K562 (cell line): ENCODE measurements at regions not wholly inside any gene's neighbourhood (a gene's known extent, or its start where the extent isn't known, plus 50 kb on each side); places are given as distances from the start of the nearest gene placed in this dataset.
A peak's percentile ranks its signal among the peaks of the same experiment; 100 is the strongest.

Source experiments
- ATAC-seq: fragments of 200-7000 bp; cut with Tn5 transposase; 3 replicates; pipeline ENCODE4 v1.9.1; 2020; ENCODE audit warnings: moderate library complexity
- BruUV-seq: library from RNA; stranded (reverse); fragments of 400-500 nt; replicated peaks from 2 replicates; lab custom pipeline; 2021; lab: Mats Ljungman, UMichigan
- CTCF ChIA-PET: fragments of 300-600 bp; formaldehyde crosslinking; extraction: SDS; loops from one replicate; lab custom pipeline; 2021; ENCODE audit warnings: low intra/inter-chr PET ratio; lab: Yijun Ruan, JAX
- POLR2A ChIA-PET: fragments of 300-600, 350-650 bp; sonication (Branson Sonifier 250); formaldehyde crosslinking; extraction: SDS; loops from one replicate; lab custom pipeline; 2021; ENCODE audit warnings: antibody characterized with exemption, inconsistent platforms; lab: Yijun Ruan, JAX
- DNase-seq, 4 experiments: peaks; one replicate each; pipeline versions ENCODE4 v3.0.0 to v3.0.0-alpha.2; 2011 to 2018; ENCODE audit warnings: low spot score in 3 of 4, mixed read lengths in 3 of 4; ENCODE audit errors: extremely low read depth in 1 of 4
- FAIRE-seq: peaks from 2 replicates; lab custom pipeline; 2011; peaks lifted over from hg19 to GRCh38; lab: Jason Lieb, UNC
- H2AFZ ChIP-seq: 2 replicates; pipeline ENCODE4 v1.6.0; 2011; ENCODE audit warnings: low read depth, low read length, control low read depth, inconsistent platforms
- H3K27ac ChIP-seq: fragments of 200-600 bp; 3 replicates; pipeline ENCODE4 v1.8.0; 2011; ENCODE audit warnings: low read depth, mild to moderate bottlenecking, control low read depth, inconsistent platforms, low read length, moderate library complexity, mixed read lengths; ENCODE audit errors: extremely low read depth
- H3K27me3 ChIP-seq, 2 experiments: fragments of 300-600 bp in 1 of 2; 2 replicates in 1 of 2; 3 replicates in 1 of 2; pipeline versions ENCODE4 v1.6.0 to v1.8.0; 2011; ENCODE audit warnings: inconsistent platforms in 2 of 2, low read length in 2 of 2, mild to moderate bottlenecking in 1 of 2, mixed read lengths in 1 of 2, moderate library complexity in 1 of 2; ENCODE audit not compliant: control insufficient read depth in 2 of 2, insufficient read depth in 2 of 2
- H3K36me3 ChIP-seq: fragments of 300-600 bp; 3 replicates; pipeline ENCODE4 v1.8.0; 2011; ENCODE audit warnings: mild to moderate bottlenecking, low read length, inconsistent platforms; ENCODE audit not compliant: control insufficient read depth, insufficient read depth
- H3K4me1 ChIP-seq, 2 experiments: fragments of 200-600 bp in 1 of 2; replicated peaks in 1 of 2; 2 replicates in 1 of 2; 3 replicates in 1 of 2; pipeline versions ENCODE4 v1.5.1 to v1.8.0; 2011; ENCODE audit warnings: inconsistent platforms in 2 of 2, low read length in 2 of 2, mild to moderate bottlenecking in 1 of 2, mixed read lengths in 1 of 2, moderate library complexity in 1 of 2; ENCODE audit not compliant: control insufficient read depth in 2 of 2, insufficient read depth in 2 of 2
- H3K4me2 ChIP-seq: 2 replicates; pipeline ENCODE4 v1.6.1; 2011; ENCODE audit warnings: low read length, control low read depth, inconsistent platforms, mixed read lengths; ENCODE audit not compliant: insufficient read depth
- H3K4me3 ChIP-seq: fragments of 200-600 bp; sonication (generic), shearing (Covaris generic); 2 replicates; pipeline ENCODE4 v1.5.1; 2016; ENCODE audit warnings: control low read depth, inconsistent platforms
- H3K79me2 ChIP-seq: fragments of 200-600 bp; 3 replicates; pipeline ENCODE4 v1.8.0; 2011; ENCODE audit warnings: low read length, inconsistent platforms; ENCODE audit not compliant: control insufficient read depth, insufficient read depth
- H3K9ac ChIP-seq, 2 experiments: 2 replicates each; pipeline versions ENCODE4 v1.6.0 to v1.6.1; 2011; ENCODE audit warnings: low read depth in 2 of 2, low read length in 2 of 2, control low read depth in 1 of 2, inconsistent platforms in 1 of 2, mild to moderate bottlenecking in 1 of 2, mixed read lengths in 1 of 2; ENCODE audit not compliant: insufficient read depth in 1 of 2
- H3K9me1 ChIP-seq: one replicate; pipeline ENCODE4 v1.6.0; 2011; ENCODE audit warnings: inconsistent platforms, mild to moderate bottlenecking, low read length, moderate library complexity; ENCODE audit not compliant: control insufficient read depth, insufficient read depth
- H3K9me3 ChIP-seq: replicated peaks from 2 replicates; pipeline ENCODE4 v1.5.1; 2011; ENCODE audit warnings: low read depth, low read length, inconsistent platforms; ENCODE audit not compliant: control insufficient read depth, insufficient read depth
- H4K20me1 ChIP-seq: replicated peaks from 2 replicates; pipeline ENCODE4 v1.6.1; 2011; ENCODE audit warnings: low read length, inconsistent platforms, mixed read lengths; ENCODE audit not compliant: control insufficient read depth, insufficient read depth
- MITF ChIP-seq: IDR thresholded peaks from 2 replicates; pipeline ENCODE4 v1.6.1; 2014; ENCODE audit warnings: antibody characterized with exemption
- NFE2 ChIP-seq: IDR thresholded peaks from 2 replicates; pipeline ENCODE4 v1.6.1; 2014; ENCODE audit warnings: antibody characterized with exemption, low read depth
- NFYB ChIP-seq: IDR thresholded peaks from 2 replicates; pipeline ENCODE4 v1.6.1; 2011; ENCODE audit warnings: mild to moderate bottlenecking, moderate library complexity; ENCODE audit not compliant: insufficient read length; ENCODE audit errors: extremely low read depth
- PHF21A ChIP-seq: fragments of 450-650 bp; IDR thresholded peaks from 2 replicates; pipeline ENCODE4 v1.6.1; 2017; ENCODE audit warnings: low read depth, borderline replicate concordance
- RAD21 ChIP-seq, 2 experiments: fragments of 250-450 bp in 1 of 2; fragments of 450-650 bp in 1 of 2; sonication (Bioruptor Pico) in 1 of 2; formaldehyde crosslinking in 1 of 2; IDR thresholded peaks in 1 of 2; conservative IDR thresholded peaks in 1 of 2; 2 replicates each; pipeline versions ENCODE4 v1.4.0 to v1.8.0; 2020 to 2022; ENCODE audit warnings: mild to moderate bottlenecking in 2 of 2, moderate library complexity in 1 of 2
- REST ChIP-seq, 2 experiments: fragments of 450-650 bp; formaldehyde crosslinking in 1 of 2; IDR thresholded peaks; 2 replicates each; pipeline versions ENCODE4 v1.4.0 to v1.6.1; 2014 to 2020; ENCODE audit warnings: mild to moderate bottlenecking in 2 of 2, borderline replicate concordance in 1 of 2, low read depth in 1 of 2
- ZBTB11 ChIP-seq, 3 experiments: fragments of 200-800 bp in 1 of 3; fragments of 250-450 bp in 1 of 3; fragments of 450-650 bp in 1 of 3; sonication (Bioruptor Pico) in 1 of 3; sonication (Bioruptor generic) in 1 of 3; formaldehyde crosslinking in 1 of 3; IDR thresholded peaks; 2 replicates each; pipeline versions ENCODE4 v1.6.1 to v1.8.0; 2016 to 2022; ENCODE audit warnings: mild to moderate bottlenecking in 2 of 3, missing genetic modification characterization in 2 of 3, missing compliant biosample characterization in 1 of 3, moderate library complexity in 1 of 3
- WGBS: fragments of 100-300 bp; shearing (Covaris generic); methylation state at CpG from one replicate; pipeline ENCODE4 v1.1.6; 2016; ENCODE audit warnings: low coverage, mixed read lengths; ENCODE audit not compliant: insufficient coverage; ENCODE audit errors: missing lambda C conversion rate; 5-methylcytosine and 5-hydroxymethylcytosine counted together
- in situ Hi-C: fragments of 300-500 bp; cut with MboI; formaldehyde crosslinking; loops from 4 replicates; pipeline ENCODE4 v1.15.0; 2018; ENCODE audit warnings: inconsistent platforms, mixed read lengths
- intact Hi-C: fragments of 100-400 bp; cut with micrococcal nuclease; formaldehyde crosslinking; loops from 2 replicates; pipeline ENCODE4 v1.14.2; 2022

- H3K4me1 ChIP-seq = no peaks in the 10 kb centered on the region
- TF ChIP-seq MITF = no peak
- TF ChIP-seq ZBTB11 (CRISPR knock-in tag; IDR thresholded peaks at IDR 0.05) = no peak
- 0 out of 2 replicates have a peak, but pooled peaks have one; percentile 7 for TF ChIP-seq REST (IDR thresholded peaks at IDR 0.05; ENCODE audit: borderline replicate concordance)
- TF ChIP-seq REST (CRISPR knock-in tag; IDR thresholded peaks at IDR 0.05; ENCODE audit: low read depth) = no peak
- TF ChIP-seq PHF21A = no peak
- TF ChIP-seq RAD21 (CRISPR knock-in tag; conservative IDR thresholded peaks at IDR 0.05 in 1 of 2, IDR thresholded peaks at IDR 0.05 in 1 of 2) = peak in 1 of 2 experiments; percentile 47; a peak in 2 of 4 replicates
- no peak for TF ChIP-seq NFYB
- no peak for TF ChIP-seq NFE2
These were observed 113.4 kb downstream of the SEM1 start for GRCh38 chr7:96596120-96596826.

More at GRCh38 chr7:96596120-96596826, 113.4 kb downstream of the SEM1 start:
- Histone ChIP-seq H3K36me3 (no peaks in the 10 kb centered on the region), H4K20me1 (no peaks in the 10 kb centered on the region; the same call in 1 of the 2 replicates), H3K9ac (no peak overlapping the region), H3K4me2 (no peak overlapping the region), H3K27me3 (peaks cover 0 to 4% of the 10 kb centered on the region in 2 experiments; a peak in 1 of 5 replicates), H3K9me1 (no peaks in the 10 kb centered on the region), H2AFZ (no peak overlapping the region), H3K9me3 (no peaks in the 10 kb centered on the region), H3K79me2 (no peaks in the 10 kb centered on the region), H3K27ac (no peak overlapping the region), H3K4me3 (no peak overlapping the region)
- in situ Hi-C loops = no loop called here
- intact Hi-C loops = no loop called here
- peak in 2 of 4 experiments; percentile 10 to 16 for DNase-seq
- BruUV-seq = no TSS peak
- peak; percentile 73 for ATAC-seq
- ChIA-PET CTCF (no interaction called here), POLR2A (no interaction called here)
- peak; percentile 56 for FAIRE-seq
- 2% methylated on average over 6 of the region's 6 CpGs for WGBS
